ENCODE measurements at regions not wholly inside any gene's neighbourhood (a gene's known extent, or its start where the extent isn't known, plus 50 kb on each side); places are given as distances from the start of the nearest gene placed in this dataset.
A peak's percentile ranks its signal among the peaks of the same experiment; 100 is the strongest.

DNA sequence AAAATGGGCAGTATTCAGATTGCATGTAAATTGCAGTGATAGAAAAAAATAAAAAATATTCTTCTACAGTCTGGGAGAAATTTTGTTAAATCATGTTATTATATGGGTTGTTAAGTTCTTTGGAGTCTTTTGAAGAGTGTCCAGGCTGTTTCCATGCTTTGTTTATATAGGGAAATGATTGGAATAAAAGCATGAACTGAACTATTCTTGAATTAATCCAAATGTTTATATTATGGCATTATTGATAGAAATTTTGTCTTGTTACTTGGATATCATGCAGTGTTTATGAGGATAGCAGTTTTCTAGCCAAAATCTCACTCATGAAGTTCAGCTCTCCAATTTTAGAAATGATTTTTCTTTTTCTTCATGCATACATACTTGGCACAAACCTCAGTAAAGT, 108.2 kb upstream of the NAV3 start:
- DNase-seq, result no peak

DNA sequence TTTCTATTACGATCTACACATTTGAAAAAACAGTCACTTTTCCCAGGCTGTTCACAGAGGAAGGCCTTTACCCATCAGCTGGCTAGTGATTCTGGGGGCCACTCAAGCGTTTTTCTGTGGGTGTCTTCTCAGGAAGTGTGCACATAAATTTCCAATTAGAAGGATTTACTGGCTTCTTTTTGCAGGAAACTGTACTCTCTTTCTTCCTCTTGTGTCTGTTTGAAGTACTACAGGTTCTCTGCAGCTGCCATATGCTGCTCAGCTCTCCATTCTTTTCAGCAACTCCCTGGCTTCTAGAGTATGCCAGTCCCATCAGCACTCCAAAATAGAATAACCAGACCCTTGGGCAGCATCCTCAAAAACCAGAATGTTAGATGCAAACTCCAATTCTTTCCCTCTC, 110.4 kb upstream of the NAV3 start:
- no peak for DNase-seq

DNA sequence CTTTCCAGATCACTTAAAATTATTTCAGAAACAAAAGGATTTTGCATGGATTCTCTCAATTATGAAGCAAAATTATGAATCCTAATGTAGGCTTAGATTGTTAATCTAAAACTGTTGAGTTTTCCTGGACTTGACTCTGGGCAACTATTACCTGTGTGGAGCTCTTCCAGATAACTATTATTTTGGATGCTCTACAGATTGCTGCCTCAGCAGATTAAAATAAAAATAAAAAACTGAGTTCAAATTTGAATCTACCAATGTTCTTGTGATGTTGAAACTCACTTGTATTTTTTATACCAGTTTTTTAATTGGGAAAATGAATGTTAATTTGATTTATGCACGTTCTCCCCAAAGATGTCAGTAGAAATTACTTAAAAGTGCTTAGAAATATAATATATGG, 120.5 kb upstream of the NAV3 start:
- DNase-seq, result no peak

DNA sequence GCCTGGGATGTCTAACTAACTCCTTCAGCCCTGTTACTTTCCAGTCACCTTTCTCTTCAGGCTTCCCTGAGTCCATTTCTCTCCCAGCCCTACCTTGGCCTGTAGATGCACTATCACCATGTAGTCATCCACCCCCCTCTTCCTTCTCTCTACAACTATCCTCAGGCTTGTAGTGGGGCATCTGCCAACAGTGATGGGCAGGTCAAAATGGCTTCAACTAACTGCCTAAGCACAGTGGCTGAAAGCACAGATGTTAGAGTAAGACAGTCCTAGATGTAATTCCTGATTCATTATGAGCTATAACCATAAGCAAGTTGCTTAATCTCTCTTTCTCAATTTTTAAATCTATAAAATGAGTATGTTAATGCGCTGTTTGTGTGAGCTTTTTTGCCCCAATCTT, 133.6 kb upstream of the NAV3 start:
- DNase-seq, result no peak

DNA sequence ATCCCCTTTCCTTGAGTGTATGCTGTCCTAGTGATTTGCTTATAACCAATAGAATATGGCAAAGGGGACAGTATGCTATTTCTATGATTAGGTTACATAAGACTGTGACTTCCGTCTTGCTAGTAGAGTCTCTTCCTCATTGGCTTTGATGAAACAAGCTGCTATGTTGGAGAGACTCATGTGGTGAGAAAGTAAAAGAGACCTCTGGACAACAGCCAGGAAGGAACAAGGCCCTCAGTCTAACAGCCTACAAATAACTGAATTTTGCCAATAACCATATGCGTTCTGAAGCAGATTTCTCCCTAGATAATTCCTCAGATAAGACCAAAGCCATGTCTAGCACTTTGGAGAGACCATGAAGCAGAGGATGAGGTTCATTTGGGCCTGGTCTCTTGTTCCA, 134.5 kb upstream of the NAV3 start:
- no peak for DNase-seq

DNA sequence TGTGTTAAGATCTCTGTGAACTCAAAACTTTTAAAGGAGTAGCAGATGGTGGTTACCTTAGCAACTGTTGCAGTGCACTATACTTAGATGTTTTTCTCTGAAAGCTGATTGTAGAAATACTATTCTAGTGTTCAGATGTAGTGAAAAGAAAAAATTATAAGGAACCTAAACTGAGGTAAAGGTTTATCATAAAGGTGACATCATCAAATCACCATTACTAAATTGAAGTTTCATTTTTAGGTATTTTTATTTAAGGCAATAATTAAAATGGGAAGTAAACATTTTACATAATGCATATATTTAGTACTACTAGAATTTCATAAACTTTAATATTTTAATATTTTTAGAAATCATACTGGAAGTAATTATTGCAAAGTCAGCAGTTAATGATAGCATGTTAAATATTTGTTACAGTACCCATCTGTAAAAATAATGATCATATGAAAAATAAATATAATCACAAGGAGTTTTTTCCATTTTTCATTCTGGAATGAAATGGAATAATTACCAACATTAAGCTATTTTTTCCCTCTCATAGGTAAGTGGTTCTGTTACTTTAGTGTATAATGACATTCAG, 141.1 kb upstream of the NAV3 start:
- DNase-seq, result no peak

DNA sequence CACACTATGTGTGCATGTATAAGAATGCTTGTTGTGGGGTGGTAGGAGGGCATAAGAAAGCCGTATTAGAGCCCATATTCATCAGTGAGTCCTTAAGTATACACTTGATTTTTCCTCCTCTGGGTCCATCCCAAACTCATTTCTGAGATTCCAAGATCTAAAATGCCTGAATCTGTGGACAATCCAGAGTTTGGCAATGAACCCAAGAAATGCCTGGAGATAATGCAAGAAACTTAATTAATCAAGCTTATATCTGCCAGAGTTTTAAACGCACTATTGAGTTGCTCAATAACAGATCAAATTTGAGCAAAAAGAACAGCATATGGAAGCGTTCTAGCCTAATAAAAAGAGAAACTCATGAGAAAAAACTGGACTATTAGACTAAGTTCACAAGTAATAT, 143.4 kb upstream of the NAV3 start:
- no peak for DNase-seq

DNA sequence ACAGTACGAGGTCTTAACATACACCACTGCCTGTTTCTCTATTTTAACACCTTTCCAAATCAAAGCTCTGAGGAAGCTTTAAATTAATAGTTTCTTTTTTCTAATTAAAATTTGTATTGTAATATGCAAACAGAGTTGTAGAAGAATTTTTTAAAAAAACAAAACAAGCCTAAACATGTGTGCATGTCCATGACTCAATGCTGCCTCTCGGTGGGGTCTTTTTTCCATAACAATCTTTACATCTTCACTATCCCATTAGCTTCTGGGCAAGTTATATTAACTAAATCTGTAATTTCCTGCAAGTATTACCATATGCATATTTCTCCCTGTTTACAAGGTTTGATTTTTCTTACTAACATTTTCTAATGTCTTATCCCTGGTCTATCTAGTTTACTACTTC, 143.9 kb upstream of the NAV3 start:
- DNase-seq, result no peak

DNA sequence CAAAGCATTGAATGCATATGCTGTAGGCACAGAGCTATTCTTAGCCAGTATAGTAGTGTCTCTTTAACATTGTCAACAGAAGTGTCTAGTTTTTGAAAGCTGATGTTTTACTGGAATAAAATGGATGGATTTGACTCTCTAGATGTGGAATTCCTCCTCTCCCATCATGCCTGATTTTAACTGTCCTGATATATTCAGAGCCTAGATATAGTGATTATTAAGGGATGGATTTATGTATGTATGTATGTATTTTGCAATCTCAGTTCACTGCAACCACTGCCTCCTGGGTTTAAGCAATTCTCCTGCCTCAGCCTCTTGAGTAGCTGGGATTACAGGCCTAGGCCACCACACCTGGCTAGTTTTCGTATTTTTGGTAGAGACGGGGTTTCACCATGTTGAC, 144.8 kb upstream of the NAV3 start:
- no peak for DNase-seq

DNA sequence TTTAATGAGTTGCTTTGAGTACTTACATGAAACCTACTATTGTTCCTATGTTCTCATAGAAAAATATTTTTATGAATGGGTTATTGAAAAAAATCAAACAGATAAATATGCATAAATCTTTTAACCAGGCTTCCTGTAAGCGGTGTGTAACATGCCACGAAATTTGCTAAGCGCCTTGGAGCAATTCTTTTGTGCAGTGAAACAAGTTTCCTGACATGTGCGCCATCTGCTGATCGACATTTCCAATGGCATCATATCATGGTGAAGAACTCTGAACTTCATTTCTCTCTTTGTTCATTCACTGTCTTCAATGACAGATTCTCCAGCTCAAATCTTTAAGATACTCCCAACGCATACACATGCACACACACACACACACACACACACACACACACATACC, 145.6 kb upstream of the NAV3 start:
- peak in 1 of 2 experiments; percentile 3 for DNase-seq

DNA sequence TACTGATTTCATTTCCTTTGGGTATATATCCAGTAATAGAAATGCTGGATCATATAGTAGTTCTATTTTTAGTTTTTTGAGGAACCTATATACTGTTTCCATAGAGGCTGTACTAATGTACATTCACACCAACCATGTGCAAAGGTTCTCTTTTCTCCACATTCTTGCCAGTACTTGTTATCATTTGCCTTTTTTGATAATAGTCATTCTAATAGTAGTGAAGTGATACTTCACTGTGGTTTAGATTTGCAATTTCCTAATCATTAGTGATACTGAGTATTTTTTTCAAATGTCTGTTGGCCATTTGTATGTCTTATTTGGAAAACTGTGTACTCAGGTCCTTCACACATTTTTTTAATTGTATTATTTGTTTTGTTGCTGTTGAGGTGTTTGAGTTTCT, 148.2 kb upstream of the NAV3 start:
- no peak for DNase-seq

DNA sequence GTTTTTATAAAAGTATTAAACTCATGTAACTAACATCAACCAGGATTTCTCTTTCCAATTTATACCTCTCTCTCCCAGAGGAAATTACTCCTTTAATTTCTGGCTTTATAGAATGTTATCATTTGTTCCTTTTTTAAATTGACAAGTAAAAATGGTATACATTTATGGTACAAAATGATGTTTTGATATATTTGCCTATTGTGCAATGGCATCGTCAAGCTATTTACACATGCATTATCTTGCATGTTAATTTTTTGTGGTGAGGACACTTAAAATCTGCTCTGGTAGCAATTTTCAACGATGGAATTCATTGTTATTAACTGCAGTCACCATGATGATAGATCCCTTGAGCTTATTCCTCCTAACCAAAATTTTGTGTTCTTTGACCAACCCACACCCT, 149.0 kb upstream of the NAV3 start:
- DNase-seq, result no peak

DNA sequence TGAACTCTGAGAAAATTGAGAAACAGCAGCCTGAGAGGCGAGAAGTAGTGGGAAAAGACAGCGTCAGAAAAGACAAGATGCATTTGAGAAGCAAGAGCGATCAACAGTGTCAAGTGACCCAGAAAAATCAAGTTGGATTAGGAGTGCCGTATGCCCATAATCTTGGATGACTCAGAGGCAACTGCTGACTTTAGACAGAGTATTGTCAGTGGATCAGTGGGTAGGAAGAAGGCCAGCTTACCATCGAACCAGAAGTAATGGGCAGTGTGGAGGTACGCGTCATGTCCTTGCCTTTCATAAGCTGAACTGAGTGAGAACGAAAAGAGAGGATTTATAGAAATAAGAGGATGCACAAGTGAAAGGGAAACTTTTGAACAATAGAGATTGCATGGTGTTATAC, 151.0 kb upstream of the NAV3 start:
- DNase-seq, result no peak

DNA sequence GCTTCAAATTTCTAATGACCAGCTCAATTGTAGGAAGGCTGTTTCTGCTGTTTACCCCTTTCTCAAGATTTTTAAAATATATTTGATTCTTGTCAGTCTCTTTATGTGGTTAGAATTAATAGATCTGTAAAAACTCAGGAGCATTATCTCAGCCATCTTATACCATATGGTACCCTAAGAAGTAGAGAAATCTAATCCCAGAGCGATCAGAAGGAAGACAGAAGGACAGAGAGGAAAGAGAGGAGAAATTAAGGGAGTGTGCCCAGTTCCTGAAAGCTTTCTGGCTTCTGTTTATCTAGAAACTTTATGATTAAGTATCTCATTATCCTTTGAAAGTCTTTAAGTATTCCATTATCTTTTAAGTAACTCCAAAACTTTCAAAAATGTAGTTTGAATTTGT, 152.1 kb upstream of the NAV3 start:
- no peak for DNase-seq

DNA sequence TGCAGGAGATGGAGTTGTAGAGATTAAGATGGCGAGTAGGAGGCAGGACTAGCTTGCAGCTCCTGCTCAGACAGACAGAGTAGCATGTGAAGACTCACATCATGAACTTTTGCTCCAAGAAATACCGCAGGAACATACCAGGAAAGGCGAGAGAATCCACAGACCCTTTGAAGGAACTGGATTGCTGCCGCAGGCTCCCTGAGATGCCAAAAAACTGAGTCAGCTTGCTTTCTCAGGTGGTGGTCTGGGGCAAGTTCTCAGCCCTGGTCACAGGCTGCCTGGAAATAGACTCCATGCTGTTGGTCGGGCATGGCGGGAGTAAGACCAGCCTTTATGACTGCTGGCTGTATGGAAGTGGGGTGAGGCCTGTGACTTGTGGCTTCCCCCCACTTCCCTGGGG, 163.6 kb upstream of the NAV3 start:
- no peak for DNase-seq

DNA sequence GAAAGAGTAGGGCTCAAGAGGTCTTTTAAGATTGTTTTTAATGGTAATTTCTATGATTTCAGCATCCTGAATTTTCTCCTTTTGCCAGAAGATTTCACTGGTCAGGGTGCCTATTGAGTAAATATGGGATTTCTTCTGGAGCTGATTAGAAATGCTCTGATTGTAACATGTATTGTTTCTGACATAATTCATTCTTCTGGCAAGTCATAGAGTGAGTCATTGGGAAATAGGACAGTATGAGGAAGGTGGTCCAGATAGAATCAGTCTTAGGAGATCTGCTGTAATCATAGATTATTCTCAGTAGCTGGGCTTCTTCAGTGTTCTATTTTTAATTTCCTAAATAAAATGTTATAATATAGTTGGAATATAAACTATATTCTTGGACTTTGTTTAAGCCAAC, 182.0 kb upstream of the NAV3 start:
- DNase-seq, result no peak

DNA sequence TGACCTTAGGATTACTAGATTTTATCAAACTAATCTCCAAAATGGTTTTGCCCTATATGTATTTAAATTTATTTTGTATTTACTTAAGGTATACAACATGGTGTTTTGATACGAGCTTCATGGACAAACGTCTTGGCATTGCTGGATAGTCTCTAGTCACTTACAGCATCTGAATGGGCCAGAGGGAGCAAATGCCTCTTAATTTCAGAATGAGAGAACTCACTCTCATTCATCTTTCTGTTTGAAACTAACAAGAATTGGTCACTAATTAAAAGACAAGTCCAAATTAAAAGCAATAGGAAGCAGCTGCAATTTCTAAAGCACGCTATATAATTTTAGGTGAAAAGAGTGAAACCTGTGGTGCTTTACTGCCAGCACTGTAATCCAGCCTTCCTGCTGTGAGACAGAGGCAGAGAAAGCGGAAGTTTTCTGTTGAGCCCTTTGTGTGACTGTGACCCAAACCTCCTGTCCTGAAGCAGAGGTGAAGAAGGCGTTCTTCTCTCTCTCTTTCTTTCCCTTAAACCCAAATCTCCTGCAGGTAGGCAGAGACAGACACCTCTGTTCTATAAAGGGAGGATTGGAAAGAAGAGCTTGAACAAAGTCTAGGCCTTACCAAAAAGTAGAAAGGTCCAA, 184.6 kb upstream of the NAV3 start:
- DNase-seq, result no peak

DNA sequence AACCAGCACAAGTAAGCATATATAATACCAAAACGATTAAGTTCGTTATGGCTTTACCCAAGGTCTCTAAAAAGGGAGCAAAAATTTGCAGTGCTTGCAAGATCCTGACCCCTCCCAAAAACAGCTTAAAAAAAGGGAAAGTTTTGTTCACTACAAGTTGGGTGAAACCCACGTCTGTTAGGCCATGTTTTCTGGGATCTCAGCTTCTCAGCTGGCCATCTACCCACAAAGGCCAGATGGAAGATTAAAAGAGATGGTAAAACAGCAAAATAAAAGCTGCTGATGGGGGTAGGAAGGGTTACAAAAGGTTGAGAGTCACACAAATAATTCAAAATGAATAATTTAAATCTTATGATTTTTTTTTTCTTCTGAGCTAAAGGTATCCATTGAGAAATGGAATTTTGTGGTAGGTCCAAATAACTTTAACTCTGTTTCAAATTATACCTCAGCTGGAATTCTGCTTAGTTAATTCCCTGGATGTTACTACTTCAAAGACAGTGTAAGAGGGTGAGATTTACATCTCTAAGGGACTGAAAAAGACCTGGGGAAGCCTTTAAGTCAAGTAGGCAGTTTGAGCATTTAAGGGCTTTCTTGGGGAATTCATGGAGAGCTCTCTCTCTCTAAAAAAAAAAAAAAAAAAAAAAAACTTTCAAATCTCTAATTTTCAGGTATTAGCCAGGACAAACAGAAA, 185.6 kb upstream of the NAV3 start:
- DNase-seq, result no peak

DNA sequence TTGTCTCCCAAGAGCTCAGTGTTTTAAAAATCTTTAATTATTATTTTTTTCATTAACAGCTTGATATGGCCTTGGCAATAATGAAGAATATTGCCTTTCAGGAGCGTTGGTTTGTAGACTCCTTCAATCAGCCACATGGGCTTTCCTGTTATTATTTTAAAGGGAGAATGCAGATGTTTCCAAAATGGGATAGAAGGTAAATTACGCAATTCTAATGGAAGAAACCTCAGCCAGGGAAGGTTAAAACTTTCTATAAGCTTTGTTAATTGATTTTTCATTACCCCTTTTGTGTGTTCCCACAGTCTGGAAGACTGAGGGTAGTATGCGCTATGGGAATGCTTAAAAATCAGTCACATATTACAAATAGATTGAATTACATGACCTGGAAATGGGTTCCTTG, 188.4 kb upstream of the NAV3 start:
- DNase-seq, result no peak

DNA sequence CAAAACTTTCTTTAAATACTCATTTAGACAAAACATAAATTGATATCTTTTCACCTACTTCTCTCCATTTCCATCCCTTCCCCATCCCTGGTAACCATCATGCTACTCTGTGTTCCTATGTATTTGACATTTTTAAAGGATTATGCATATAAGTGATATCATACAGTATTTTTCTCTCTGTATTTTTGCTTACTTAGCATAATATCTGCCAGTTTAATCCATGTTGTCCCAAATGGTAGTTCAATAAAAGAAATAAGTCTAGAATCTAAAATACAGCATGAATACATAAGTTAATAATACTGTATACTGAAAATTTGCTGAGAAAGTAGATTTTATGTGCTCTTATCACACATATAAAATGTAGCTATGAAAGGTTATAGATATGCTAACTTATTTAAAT, 190.3 kb upstream of the NAV3 start:
- DNase-seq, result no peak

DNA sequence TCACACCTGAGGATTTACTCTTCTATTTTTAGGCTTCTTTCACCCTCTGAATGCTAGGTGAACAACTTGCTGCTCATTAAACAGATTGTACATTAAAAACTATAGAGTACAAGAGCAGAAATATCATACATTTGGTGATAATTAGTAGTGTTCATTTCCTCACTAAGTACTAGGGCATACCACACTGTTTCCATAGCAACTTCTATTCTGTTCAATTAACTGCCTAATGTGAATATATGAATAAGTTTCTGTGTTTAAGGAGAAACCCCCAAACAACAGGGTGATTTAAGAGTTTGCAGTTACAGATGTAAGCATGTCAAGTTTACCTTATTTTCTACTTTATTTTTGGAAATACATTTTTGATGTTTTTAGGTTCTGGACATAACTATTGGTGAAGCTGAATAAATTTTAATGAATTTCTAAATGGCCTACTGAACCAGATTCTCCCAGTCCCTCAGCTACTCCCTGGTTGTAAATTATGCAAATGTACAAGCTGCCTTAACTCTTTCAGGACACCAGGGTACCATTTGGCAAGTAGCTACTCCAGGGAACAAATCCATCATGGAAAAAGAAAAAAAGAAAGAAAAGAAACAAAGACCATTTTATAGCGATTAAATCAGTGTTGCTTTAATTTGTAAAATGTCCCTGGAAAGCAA, 199.8 kb upstream of the NAV3 start:
- DNase-seq, result no peak

DNA sequence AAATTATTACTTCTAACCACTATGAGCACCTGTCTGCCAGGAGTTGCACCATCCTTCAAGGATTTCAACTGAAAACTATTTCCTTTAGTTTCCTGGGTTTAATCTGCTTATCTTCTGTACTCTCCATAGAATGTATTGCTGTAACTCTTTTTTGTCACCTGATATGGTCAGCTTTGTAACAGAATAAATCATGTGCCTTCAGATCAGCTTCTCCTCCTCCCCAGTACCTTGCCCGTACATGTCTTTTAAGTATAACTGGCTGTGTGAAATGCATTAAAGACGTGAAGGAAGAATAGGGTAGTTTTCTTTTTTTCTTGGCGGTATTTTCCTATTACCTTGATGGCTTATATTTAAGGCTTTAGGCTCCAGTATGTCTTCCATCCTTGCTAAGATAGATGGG, 200.3 kb upstream of the NAV3 start:
- no peak for DNase-seq

DNA sequence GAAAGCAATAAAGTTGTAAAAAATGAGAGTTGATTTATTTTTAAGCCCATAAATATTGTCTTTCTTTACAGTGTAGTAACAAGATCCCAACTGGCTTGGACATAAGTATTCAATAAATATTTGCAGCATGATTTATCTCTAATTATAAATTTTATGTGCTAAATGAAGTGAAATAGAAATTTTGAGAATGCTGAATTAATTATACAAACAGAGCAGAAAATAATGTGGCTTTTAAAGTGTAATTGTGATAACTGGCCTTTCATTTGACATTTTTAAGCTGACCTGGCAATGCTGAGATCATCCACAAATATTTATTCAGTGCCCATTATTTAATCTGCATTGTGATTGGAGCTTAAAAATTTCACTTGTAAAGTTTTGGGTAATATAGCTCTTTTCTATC, 201.6 kb upstream of the NAV3 start:
- no peak for DNase-seq

DNA sequence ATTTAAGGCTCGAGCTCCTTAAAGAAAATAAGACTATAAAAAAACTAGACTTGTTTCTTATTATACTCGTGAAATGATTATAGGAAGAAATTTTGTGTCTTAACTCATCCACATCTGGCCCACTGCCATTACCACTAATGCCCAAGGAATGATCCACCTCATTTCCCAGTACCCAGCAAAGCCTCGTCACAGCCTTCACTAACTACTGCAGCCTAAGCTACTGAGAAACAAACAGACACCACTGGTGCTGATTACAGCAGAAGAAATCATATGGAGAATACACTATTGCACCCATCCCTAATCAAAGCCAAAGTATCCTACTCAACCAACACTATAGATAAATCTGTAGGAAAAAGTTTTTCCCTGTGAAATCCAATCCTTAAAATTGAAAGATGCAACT, 205.3 kb upstream of the NAV3 start:
- no peak for DNase-seq
